Right lobe of liver (tissue), 6 donors: ENCODE measurements at regions not wholly inside any gene's neighbourhood (a gene's known extent, or its start where the extent isn't known, plus 50 kb on each side); places are given as distances from the start of the nearest gene placed in this dataset.

Experiments used
- ATAC-seq, 4 donors: fragments of 200-7000 bp; cut with Tn5 transposase; one replicate each; pipeline ENCODE4 v1.9.1; 2020; ENCODE audit warnings: mild to moderate bottlenecking in 4 of 4, moderate library complexity in 4 of 4
- DNase-seq, 3 donors: peaks; one replicate each; pipeline ENCODE4 v3.0.0-alpha.2; 2020
- H3K27ac ChIP-seq, 3 donors: fragments of 200-600 bp; one replicate each; pipeline ENCODE4 v1.8.0; 2022
- H3K27me3 ChIP-seq, 2 donors: fragments of 200-600 bp; one replicate each; pipeline ENCODE4 v1.8.0; 2022
- H3K36me3 ChIP-seq, 4 donors: fragments of 200-600 bp; sonication (generic) in 1 of 4; one replicate each; pipeline versions ENCODE4 v1.5.1 to v1.8.0; 2017 to 2022; ENCODE audit warnings: control low read depth in 1 of 4
- H3K4me1 ChIP-seq, 4 donors: fragments of 200-600 bp; sonication (generic) in 1 of 4; one replicate each; pipeline versions ENCODE4 v1.5.1 to v1.8.0; 2017 to 2022; ENCODE audit warnings: control low read depth in 1 of 4
- H3K4me3 ChIP-seq, 3 donors: fragments of 200-600 bp; one replicate each; pipeline ENCODE4 v1.8.0; 2022
- H3K9me3 ChIP-seq, 4 donors: fragments of 200-600 bp; sonication (generic) in 1 of 4; one replicate each; pipeline versions ENCODE4 v1.5.1 to v1.8.0; 2017 to 2022; ENCODE audit warnings: control low read depth in 1 of 4
- POLR2A ChIP-seq: fragments of 450-650 bp; IDR thresholded peaks from one replicate; pipeline ENCODE4 v1.6.1; 2017; ENCODE audit warnings: antibody characterized with exemption, mild to moderate bottlenecking
- WGBS: methylation state at CpG from one replicate; pipeline ENCODE4 v1.1.6; 2018; ENCODE audit warnings: low coverage, low lambda C conversion rate; ENCODE audit not compliant: insufficient coverage; ENCODE audit errors: missing lambda C conversion rate; 5-methylcytosine and 5-hydroxymethylcytosine counted together
- intact Hi-C, 2 donors: fragments of 100-400 bp; cut with DNase I; formaldehyde crosslinking; loops; one replicate each; pipeline versions ENCODE4 v1.11.2 to v1.14.1; 2022
- TF ChIP-seq, protein P1 (sequence below), 4 donors: fragments of 200-600 bp in 3 of 4; fragments of 450-650 bp in 1 of 4; IDR thresholded peaks; one replicate each; pipeline versions ENCODE4 v1.5.1 to v1.8.0; 2016 to 2022; ENCODE audit warnings: antibody characterized with exemption in 4 of 4, mild to moderate bottlenecking in 2 of 4
- donor health status: DM: no; HTN: yes; CAD: no.
- donor health status: DM: no; HTN: no; CAD: no.
- donor health status: DM: no; HTN: no; CAD: no.
- donor health status: DM: no; HTN: yes; CAD: no.
- donor health status: DM: no; HTN: yes; CAD: no.

- 20% methylated on average over 9 of the region's 9 CpGs for WGBS
- intact Hi-C loops, result no loop called here
- no peak for DNase-seq
- no peak overlapping the region for H3K4me3 ChIP-seq
- TF ChIP-seq POLR2A, result no peak
- TF ChIP-seq, protein P1, sequence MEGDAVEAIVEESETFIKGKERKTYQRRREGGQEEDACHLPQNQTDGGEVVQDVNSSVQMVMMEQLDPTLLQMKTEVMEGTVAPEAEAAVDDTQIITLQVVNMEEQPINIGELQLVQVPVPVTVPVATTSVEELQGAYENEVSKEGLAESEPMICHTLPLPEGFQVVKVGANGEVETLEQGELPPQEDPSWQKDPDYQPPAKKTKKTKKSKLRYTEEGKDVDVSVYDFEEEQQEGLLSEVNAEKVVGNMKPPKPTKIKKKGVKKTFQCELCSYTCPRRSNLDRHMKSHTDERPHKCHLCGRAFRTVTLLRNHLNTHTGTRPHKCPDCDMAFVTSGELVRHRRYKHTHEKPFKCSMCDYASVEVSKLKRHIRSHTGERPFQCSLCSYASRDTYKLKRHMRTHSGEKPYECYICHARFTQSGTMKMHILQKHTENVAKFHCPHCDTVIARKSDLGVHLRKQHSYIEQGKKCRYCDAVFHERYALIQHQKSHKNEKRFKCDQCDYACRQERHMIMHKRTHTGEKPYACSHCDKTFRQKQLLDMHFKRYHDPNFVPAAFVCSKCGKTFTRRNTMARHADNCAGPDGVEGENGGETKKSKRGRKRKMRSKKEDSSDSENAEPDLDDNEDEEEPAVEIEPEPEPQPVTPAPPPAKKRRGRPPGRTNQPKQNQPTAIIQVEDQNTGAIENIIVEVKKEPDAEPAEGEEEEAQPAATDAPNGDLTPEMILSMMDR (IDR thresholded peaks at IDR 0.05), result no peak
- ATAC-seq, result no peak
- no peaks in the 10 kb centered on the region for H3K27me3 ChIP-seq
- no peak overlapping the region for H3K27ac ChIP-seq
- no peaks in the 10 kb centered on the region for H3K36me3 ChIP-seq
- H3K9me3 ChIP-seq, result no peaks in the 10 kb centered on the region
- H3K4me1 ChIP-seq, result no peaks in the 10 kb centered on the region
These were observed 911.1 kb upstream of the EEF2KMT start for GRCh38 chr16:6008670-6009069.

DNA sequence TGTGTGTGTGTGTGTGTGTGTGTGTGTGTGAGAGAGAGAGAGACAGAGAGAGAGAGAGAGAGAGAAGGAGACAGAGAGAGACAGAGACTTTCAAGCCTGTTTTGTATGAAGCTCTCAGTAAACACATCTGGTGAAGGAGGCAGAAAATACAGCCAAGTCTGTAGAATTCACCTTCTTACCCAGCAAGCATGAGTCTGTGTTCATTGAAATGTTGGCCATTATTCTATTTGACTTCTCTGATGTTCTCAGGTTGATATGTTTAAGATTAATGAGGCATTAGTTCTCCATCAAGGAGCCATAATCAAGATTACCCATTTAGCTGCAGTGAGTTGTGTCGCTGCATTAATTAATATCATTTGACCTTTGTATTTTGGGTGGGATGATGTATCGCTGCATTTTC is 895.8 kb upstream of the EEF2KMT start:
- no peak overlapping the region for H3K4me3 ChIP-seq
- no peaks in the 10 kb centered on the region for H3K36me3 ChIP-seq
- no peak overlapping the region for H3K27ac ChIP-seq
- intact Hi-C loops, result no loop called here
- H3K9me3 ChIP-seq, result no peaks in the 10 kb centered on the region
- ATAC-seq (no peak), DNase-seq (no peak)
- TF ChIP-seq POLR2A, result no peak
- TF ChIP-seq, protein P1 (IDR thresholded peaks at IDR 0.05), result no peak
- H3K4me1 ChIP-seq, result no peaks in the 10 kb centered on the region
- H3K27me3 ChIP-seq, result no peaks in the 10 kb centered on the region
- WGBS, result 81% methylated on average over 2 of the region's 2 CpGs

GRCh38 chr16:5982979-5983378 is 885.4 kb upstream of the EEF2KMT start:
- H3K27me3 ChIP-seq, result no peaks in the 10 kb centered on the region
- H3K4me1 ChIP-seq, result no peaks in the 10 kb centered on the region
- H3K4me3 ChIP-seq, result no peak overlapping the region
- no peaks in the 10 kb centered on the region for H3K9me3 ChIP-seq
- no peak for TF ChIP-seq POLR2A
- TF ChIP-seq, protein P1 (IDR thresholded peaks at IDR 0.05), result no peak
- no peak overlapping the region for H3K27ac ChIP-seq
- ATAC-seq (no peak), DNase-seq (no peak)
- intact Hi-C loops, result no loop called here
- WGBS, result 8% methylated on average over 9 of the region's 11 CpGs
- H3K36me3 ChIP-seq, result no peaks in the 10 kb centered on the region

- Histone ChIP-seq H3K27me3 (no peaks in the 10 kb centered on the region), H3K4me1 (no peaks in the 10 kb centered on the region), H3K27ac (no peak overlapping the region), H3K9me3 (no peaks in the 10 kb centered on the region), H3K36me3 (no peaks in the 10 kb centered on the region), H3K4me3 (no peak overlapping the region)
- no peak for ATAC-seq
- TF ChIP-seq, protein P1 (IDR thresholded peaks at IDR 0.05), result no peak
- no peak for TF ChIP-seq POLR2A
- intact Hi-C loops, result no loop called here
- no peak for DNase-seq
- WGBS, result 2% methylated on average over 8 of the region's 10 CpGs
These were observed 882.4 kb upstream of the EEF2KMT start for GRCh38 chr16:5979905-5980550.

GRCh38 chr16:5977329-5977728 is 879.7 kb upstream of the EEF2KMT start:
- no peaks in the 10 kb centered on the region for H3K27me3 ChIP-seq
- no peaks in the 10 kb centered on the region for H3K4me1 ChIP-seq
- H3K9me3 ChIP-seq, result no peaks in the 10 kb centered on the region
- H3K4me3 ChIP-seq, result no peak overlapping the region
- intact Hi-C loops, result no loop called here
- ATAC-seq (no peak), DNase-seq (no peak)
- no peak overlapping the region for H3K27ac ChIP-seq
- 45% methylated on average over 9 of the region's 9 CpGs for WGBS
- TF ChIP-seq POLR2A, result no peak
- TF ChIP-seq, protein P1 (IDR thresholded peaks at IDR 0.05), result no peak
- H3K36me3 ChIP-seq, result no peaks in the 10 kb centered on the region
